ENCODE measurements at regions not wholly inside any gene's neighbourhood (a gene's known extent, or its start where the extent isn't known, plus 50 kb on each side); places are given as distances from the start of the nearest gene placed in this dataset.

- no peak for TF ChIP-seq CTCF (IDR thresholded peaks at IDR 0.05; ENCODE audit: low read depth, low read length)
Observed at GRCh38 chr2:76080154-76080553, 369.4 kb upstream of the GCFC2 start.

GRCh38 chr2:76075126-76075525 lies 364.4 kb upstream of the GCFC2 start:
- no peak for DNase-seq (ENCODE audit: low read depth, low spot score)
- no peak for TF ChIP-seq CTCF (IDR thresholded peaks at IDR 0.05; ENCODE audit: low read depth, low read length)
- in situ Hi-C loops (cut with HindIII; ENCODE audit: low sequenced_read_pairs) = no loop called here
- H3K4me3 ChIP-seq (ENCODE audit: low read depth, low read length) = no peak overlapping the region

More at GRCh38 chr2:76080154-76080553, 369.4 kb upstream of the GCFC2 start:
- no peak overlapping the region for H3K4me3 ChIP-seq (ENCODE audit: low read depth, low read length)
- DNase-seq (ENCODE audit: low read depth, low spot score) = no peak
- in situ Hi-C loops (cut with HindIII; ENCODE audit: low sequenced_read_pairs) = no loop called here

- in situ Hi-C loops (cut with HindIII; ENCODE audit: low sequenced_read_pairs) = no loop called here
- no peak for TF ChIP-seq CTCF (IDR thresholded peaks at IDR 0.05; ENCODE audit: low read depth, low read length)
- no peak overlapping the region for H3K4me3 ChIP-seq (ENCODE audit: low read depth, low read length)
- no peak for DNase-seq (ENCODE audit: low read depth, low spot score)
Observed at GRCh38 chr2:76073992-76074604, 363.4 kb upstream of the GCFC2 start.

- no peak overlapping the region for H3K4me3 ChIP-seq (ENCODE audit: low read depth, low read length)
- in situ Hi-C loops (cut with HindIII; ENCODE audit: low sequenced_read_pairs) = no loop called here
- DNase-seq (ENCODE audit: low read depth, low spot score) = no peak
Observed at GRCh38 chr2:76050196-76050595, 339.5 kb upstream of the GCFC2 start.

GRCh38 chr2:76044701-76045100 lies 334.0 kb upstream of the GCFC2 start:
- in situ Hi-C loops (cut with HindIII; ENCODE audit: low sequenced_read_pairs) = no loop called here
- DNase-seq (ENCODE audit: low read depth, low spot score) = no peak
- no peak overlapping the region for H3K4me3 ChIP-seq (ENCODE audit: low read depth, low read length)
- TF ChIP-seq CTCF (IDR thresholded peaks at IDR 0.05; ENCODE audit: low read depth, low read length) = no peak

More at GRCh38 chr2:76050196-76050595, 339.5 kb upstream of the GCFC2 start:
- no peak for TF ChIP-seq CTCF (IDR thresholded peaks at IDR 0.05; ENCODE audit: low read depth, low read length)

GRCh38 chr2:76039505-76039904 lies 328.8 kb upstream of the GCFC2 start:
- no peak for TF ChIP-seq CTCF (IDR thresholded peaks at IDR 0.05; ENCODE audit: low read depth, low read length)
- DNase-seq (ENCODE audit: low read depth, low spot score) = no peak
- H3K4me3 ChIP-seq (ENCODE audit: low read depth, low read length) = no peak overlapping the region
- in situ Hi-C loops (cut with HindIII; ENCODE audit: low sequenced_read_pairs) = no loop called here
